Uterus (tissue), 3 donors: ENCODE measurements at regions not wholly inside any gene's neighbourhood (a gene's known extent, or its start where the extent isn't known, plus 50 kb on each side); places are given as distances from the start of the nearest gene placed in this dataset.

Experiments
- DNase-seq, 2 donors: peaks; one replicate each; pipeline ENCODE4 v3.0.0-alpha.2; 2019 to 2020
- H3K27ac ChIP-seq, 2 donors: fragments of 200-600 bp; sonication (generic); 1 replicate in 1 of 2; 2 replicates in 1 of 2; pipeline ENCODE4 v1.5.1; 2016 to 2018
- H3K27me3 ChIP-seq, 2 donors: fragments of 200-600 bp; sonication (generic); one replicate each; pipeline ENCODE4 v1.5.1; 2018 to 2019; ENCODE audit warnings: control low read depth in 1 of 2
- H3K36me3 ChIP-seq, 2 donors: fragments of 200-600 bp; sonication (generic); one replicate each; pipeline ENCODE4 v1.5.1; 2019; ENCODE audit warnings: control low read depth in 1 of 2
- H3K4me1 ChIP-seq, 2 donors: fragments of 200-600 bp; sonication (generic); one replicate each; pipeline ENCODE4 v1.5.1; 2018 to 2019; ENCODE audit warnings: control low read depth in 1 of 2
- H3K4me3 ChIP-seq, 2 donors: fragments of 200-600 bp; sonication (generic); 1 replicate in 1 of 2; 2 replicates in 1 of 2; pipeline ENCODE4 v1.5.1; 2018 to 2019; ENCODE audit warnings: mild to moderate bottlenecking in 1 of 2
- H3K9me3 ChIP-seq, 2 donors: fragments of 200-600 bp; sonication (generic); one replicate each; pipeline ENCODE4 v1.5.1; 2019; ENCODE audit warnings: control low read depth in 1 of 2
- POLR2A ChIP-seq, 2 donors: fragments of 450-650 bp; IDR thresholded peaks; one replicate each; pipeline ENCODE4 v1.6.1; 2016; ENCODE audit warnings: antibody characterized with exemption in 2 of 2, mild to moderate bottlenecking in 1 of 2, moderate library complexity in 1 of 2
- intact Hi-C: fragments of 100-400 bp; cut with DNase I; formaldehyde crosslinking; loops from one replicate; pipeline ENCODE4 v1.15.1; 2023; ENCODE audit warnings: low total_unique reads
- TF ChIP-seq, protein P1 (sequence below), 4 experiments: fragments of 200-600 bp in 2 of 4; fragments of 450-650 bp in 2 of 4; sonication (generic) in 2 of 4; IDR thresholded peaks; one replicate each; pipeline ENCODE4 v1.5.1; 2016 to 2019; ENCODE audit warnings: antibody characterized with exemption in 4 of 4, mild to moderate bottlenecking in 2 of 4, moderate library complexity in 1 of 4
- donor health status: DM: yes; HTN: yes; CAD: no.

DNA sequence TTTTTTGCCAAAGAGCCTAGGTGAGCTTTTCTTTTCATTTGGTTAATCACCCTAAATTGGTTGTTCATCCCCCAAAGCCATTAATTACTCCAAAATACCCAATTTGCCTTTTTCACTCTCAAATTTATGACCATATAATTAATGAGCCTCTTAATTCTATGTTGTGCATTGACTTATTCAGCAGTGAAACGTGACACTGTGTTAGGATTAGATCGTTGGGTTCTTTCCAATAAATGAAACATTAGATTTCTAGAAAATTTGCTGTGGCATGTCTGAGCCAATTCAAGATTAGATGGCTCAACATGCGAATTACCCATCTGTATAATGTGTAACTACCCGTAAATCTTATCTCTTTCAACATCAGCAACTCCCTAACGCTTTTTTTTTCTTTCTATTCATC is 273.4 kb downstream of the BMP4 start:
- TF ChIP-seq POLR2A (IDR thresholded peaks at IDR 0.05) = no peak
- TF ChIP-seq, protein P1, sequence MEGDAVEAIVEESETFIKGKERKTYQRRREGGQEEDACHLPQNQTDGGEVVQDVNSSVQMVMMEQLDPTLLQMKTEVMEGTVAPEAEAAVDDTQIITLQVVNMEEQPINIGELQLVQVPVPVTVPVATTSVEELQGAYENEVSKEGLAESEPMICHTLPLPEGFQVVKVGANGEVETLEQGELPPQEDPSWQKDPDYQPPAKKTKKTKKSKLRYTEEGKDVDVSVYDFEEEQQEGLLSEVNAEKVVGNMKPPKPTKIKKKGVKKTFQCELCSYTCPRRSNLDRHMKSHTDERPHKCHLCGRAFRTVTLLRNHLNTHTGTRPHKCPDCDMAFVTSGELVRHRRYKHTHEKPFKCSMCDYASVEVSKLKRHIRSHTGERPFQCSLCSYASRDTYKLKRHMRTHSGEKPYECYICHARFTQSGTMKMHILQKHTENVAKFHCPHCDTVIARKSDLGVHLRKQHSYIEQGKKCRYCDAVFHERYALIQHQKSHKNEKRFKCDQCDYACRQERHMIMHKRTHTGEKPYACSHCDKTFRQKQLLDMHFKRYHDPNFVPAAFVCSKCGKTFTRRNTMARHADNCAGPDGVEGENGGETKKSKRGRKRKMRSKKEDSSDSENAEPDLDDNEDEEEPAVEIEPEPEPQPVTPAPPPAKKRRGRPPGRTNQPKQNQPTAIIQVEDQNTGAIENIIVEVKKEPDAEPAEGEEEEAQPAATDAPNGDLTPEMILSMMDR (IDR thresholded peaks at IDR 0.05) = no peak
- no peaks in the 10 kb centered on the region for H3K9me3 ChIP-seq
- no peak for DNase-seq
- H3K4me1 ChIP-seq = no peaks in the 10 kb centered on the region
- H3K27ac ChIP-seq = no peak overlapping the region
- H3K27me3 ChIP-seq = no peaks in the 10 kb centered on the region
- no peak overlapping the region for H3K4me3 ChIP-seq
- intact Hi-C loops = no loop called here
- no peaks in the 10 kb centered on the region for H3K36me3 ChIP-seq

DNA sequence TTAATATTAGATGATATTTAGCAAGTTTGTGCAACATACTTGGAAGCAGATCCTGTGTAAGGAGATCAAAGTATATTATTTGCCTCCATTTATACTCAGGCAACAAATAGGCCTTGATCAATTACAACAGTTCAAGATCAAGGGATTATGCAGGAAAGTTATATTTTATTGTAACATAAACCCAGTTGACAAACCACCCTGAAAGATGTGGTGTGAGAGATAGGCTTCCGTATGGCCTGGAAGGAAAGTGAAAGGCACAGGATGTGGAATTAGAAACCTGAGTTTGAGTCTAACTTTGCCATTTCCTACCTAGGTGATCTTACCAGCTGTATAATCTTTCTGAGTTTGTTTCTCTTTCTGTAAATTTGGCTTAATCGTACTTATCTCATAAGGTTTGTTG is 284.1 kb downstream of the BMP4 start:
- H3K4me1 ChIP-seq = no peaks in the 10 kb centered on the region
- no peak overlapping the region for H3K4me3 ChIP-seq
- DNase-seq = no peak
- TF ChIP-seq, protein P1 (IDR thresholded peaks at IDR 0.05) = no peak
- TF ChIP-seq POLR2A (IDR thresholded peaks at IDR 0.05) = no peak
- H3K27me3 ChIP-seq = no peaks in the 10 kb centered on the region
- intact Hi-C loops = no loop called here
- H3K27ac ChIP-seq = no peak overlapping the region
- no peaks in the 10 kb centered on the region for H3K9me3 ChIP-seq
- no peaks in the 10 kb centered on the region for H3K36me3 ChIP-seq

DNA sequence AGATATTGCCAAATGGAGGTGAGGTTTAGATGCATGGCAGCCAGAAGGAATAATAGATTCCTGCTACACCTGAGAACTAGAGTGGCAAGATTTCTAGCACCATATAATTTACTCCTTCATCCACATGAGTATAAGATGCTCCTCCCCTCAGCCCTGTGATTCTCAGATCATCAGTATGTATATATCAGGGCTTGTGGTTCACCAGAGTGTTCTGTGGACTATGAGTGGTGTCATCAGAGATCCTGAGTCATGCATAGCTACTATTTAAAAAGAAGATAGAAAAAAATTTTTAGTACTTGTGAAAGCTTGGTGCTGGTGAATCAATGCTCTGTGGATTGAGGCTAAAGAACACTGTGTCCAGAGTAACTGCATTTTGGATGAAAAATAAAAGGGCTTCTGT is 285.9 kb downstream of the BMP4 start:
- no peaks in the 10 kb centered on the region for H3K27me3 ChIP-seq
- TF ChIP-seq, protein P1 (IDR thresholded peaks at IDR 0.05) = no peak
- no peak for TF ChIP-seq POLR2A (IDR thresholded peaks at IDR 0.05)
- H3K36me3 ChIP-seq = no peaks in the 10 kb centered on the region
- H3K4me1 ChIP-seq = no peaks in the 10 kb centered on the region
- intact Hi-C loops = no loop called here
- no peaks in the 10 kb centered on the region for H3K9me3 ChIP-seq
- H3K4me3 ChIP-seq = no peak overlapping the region
- DNase-seq = no peak
- no peak overlapping the region for H3K27ac ChIP-seq

DNA sequence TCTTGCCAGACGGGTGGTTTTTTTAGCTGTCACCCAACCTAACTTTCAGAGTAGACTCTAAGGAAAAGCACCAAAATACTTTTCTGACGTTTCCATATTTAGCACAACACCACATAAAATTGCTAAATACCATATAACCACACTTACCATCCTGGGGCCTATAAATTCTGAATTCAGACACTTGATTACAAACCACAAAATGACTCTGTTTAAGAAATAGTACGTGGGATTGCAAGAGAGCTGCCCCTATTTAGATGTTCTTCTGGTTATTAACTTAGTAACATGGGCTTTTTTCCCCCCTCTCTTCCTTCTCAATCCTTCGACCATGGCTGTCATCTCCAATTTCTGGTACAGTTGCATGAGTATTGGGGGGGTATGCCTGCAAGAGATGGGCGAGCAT is 287.7 kb downstream of the BMP4 start:
- no peak for DNase-seq
- Histone ChIP-seq H3K27ac (no peak overlapping the region), H3K9me3 (no peaks in the 10 kb centered on the region), H3K4me1 (no peaks in the 10 kb centered on the region), H3K27me3 (no peaks in the 10 kb centered on the region), H3K4me3 (no peak overlapping the region), H3K36me3 (no peaks in the 10 kb centered on the region)
- TF ChIP-seq, protein P1 (IDR thresholded peaks at IDR 0.05) = no peak
- no peak for TF ChIP-seq POLR2A (IDR thresholded peaks at IDR 0.05)
- intact Hi-C loops = no loop called here

DNA sequence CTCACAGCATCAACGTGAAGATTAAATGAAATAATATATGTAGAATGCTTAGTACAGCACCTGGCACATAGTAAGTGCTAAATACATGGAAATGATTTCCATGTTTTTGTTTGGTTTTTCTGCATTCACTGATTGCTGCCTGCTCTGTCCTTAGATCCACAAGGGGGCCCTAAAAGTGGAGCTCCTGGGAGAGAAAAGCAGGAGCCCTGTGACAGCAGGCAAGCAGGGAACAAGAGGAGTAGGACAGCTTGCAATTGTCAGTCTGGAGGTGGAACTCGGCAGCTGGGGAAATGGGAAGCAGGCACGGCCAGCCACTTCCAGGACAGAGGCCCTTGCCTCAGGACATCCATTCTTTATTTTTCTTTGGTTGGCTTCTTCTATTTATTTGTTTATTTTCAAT is 292.9 kb downstream of the BMP4 start:
- Histone ChIP-seq H3K27me3 (no peaks in the 10 kb centered on the region), H3K36me3 (no peaks in the 10 kb centered on the region), H3K4me1 (no peaks in the 10 kb centered on the region), H3K9me3 (no peaks in the 10 kb centered on the region), H3K27ac (no peak overlapping the region), H3K4me3 (no peak overlapping the region)
- TF ChIP-seq, protein P1 (IDR thresholded peaks at IDR 0.05) = no peak
- TF ChIP-seq POLR2A (IDR thresholded peaks at IDR 0.05) = no peak
- intact Hi-C loops = no loop called here
- peak in 1 of 2 donors; percentile 16 for DNase-seq
